ENCODE measurements at regions not wholly inside any gene's neighbourhood (a gene's known extent, or its start where the extent isn't known, plus 50 kb on each side); places are given as distances from the start of the nearest gene placed in this dataset.
A peak's percentile ranks its signal among the peaks of the same experiment; 100 is the strongest.

DNA sequence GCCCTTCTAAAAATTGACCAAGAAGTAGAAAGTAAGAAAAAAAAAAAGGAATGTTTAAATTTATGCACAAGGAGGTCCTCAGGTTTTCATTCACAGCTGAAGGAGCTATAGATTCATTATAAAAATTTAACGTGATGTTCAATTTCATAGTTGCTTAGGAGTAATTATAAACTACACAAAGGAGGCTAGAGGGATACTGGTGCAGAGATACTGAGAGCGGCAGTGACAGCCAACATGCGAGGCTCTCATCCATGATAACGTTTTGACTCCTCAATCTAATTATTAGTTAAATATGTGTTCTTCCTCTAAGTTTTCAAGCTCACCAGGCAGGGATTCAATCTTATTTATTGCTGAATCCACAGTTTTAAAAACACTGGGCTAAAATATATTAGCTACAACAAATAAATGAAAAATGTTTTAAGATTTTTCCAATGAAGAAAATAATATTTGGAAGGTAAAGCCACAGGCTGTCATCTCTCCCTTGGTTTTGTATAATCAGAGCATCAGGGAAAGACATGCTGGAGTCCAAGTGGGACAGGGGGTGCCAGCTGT, 49.8 kb upstream of the TRPC4 start:
- Histone ChIP-seq H4K91ac (ENCODE audit: insufficient read depth, low read depth, low read length) (no peak overlapping the region), H3K14ac (replicated peaks; ENCODE audit: low read depth, low read length) (no peak overlapping the region), H2BK15ac (ENCODE audit: low read depth, low read length) (no peak overlapping the region), H3K9ac (ENCODE audit: low read depth, low read length) (no peak overlapping the region), H3K23ac (ENCODE audit: low read depth, low read length) (no peak overlapping the region), H3K4me1 (ENCODE audit: control insufficient read depth, insufficient read depth, low read length) (no peaks in the 10 kb centered on the region), H2BK120ac (ENCODE audit: low read depth, low read length) (no peak overlapping the region), H3K36me3 (ENCODE audit: control insufficient read depth, insufficient read depth, low read length) (no peaks in the 10 kb centered on the region; the same call in 1 of the 2 replicates), H3K56ac (ENCODE audit: extremely low read depth, insufficient read depth, low read length) (no peak overlapping the region), H2BK20ac (ENCODE audit: low read depth, low read length) (no peak overlapping the region), H2AK9ac (replicated peaks; ENCODE audit: low read depth, low read length, poor library complexity) (no peak overlapping the region), H4K8ac (ENCODE audit: low read depth in 2 of 2, low read length in 2 of 2) (no peak overlapping the region), H3K27ac (ENCODE audit: insufficient read depth, low read length) (no peak overlapping the region), H3K27me3 (ENCODE audit: control insufficient read depth, insufficient read depth, low read length) (no peaks in the 10 kb centered on the region), H4K5ac (ENCODE audit: low read depth, low read length) (no peak overlapping the region), H3K9me1 (ENCODE audit: insufficient read depth, low read length) (no peaks in the 10 kb centered on the region), H3K18ac (ENCODE audit: low read depth, low read length) (no peak overlapping the region), H3K9me3 (ENCODE audit: control insufficient read depth, insufficient read depth, low read length) (peaks cover 4% of the 10 kb centered on the region; the same call in 1 of the 2 replicates), H3K4ac (ENCODE audit: low read depth, low read length) (no peak overlapping the region), H3K4me2 (ENCODE audit: low read depth, low read length) (peak overlapping the region; percentile 17; the same call in 1 of the 2 replicates), H3K79me1 (ENCODE audit: low read depth in 1 of 2, low read length in 2 of 2) (no peaks in the 10 kb centered on the region), H3K4me3 (ENCODE audit: insufficient read depth, low read depth, low read length) (no peak overlapping the region), H4K20me1 (ENCODE audit: insufficient read depth, low read length) (no peaks in the 10 kb centered on the region), H2BK5ac (ENCODE audit: low read depth, low read length, poor library complexity, severe bottlenecking) (no peak overlapping the region), H2AK5ac (ENCODE audit: low read depth, low read length) (no peak overlapping the region), H2AFZ (replicated peaks; ENCODE audit: low read length, poor library complexity) (peak overlapping the region; percentile 49)
- TF ChIP-seq MXI1 (IDR thresholded peaks at IDR 0.05; ENCODE audit: borderline replicate concordance, low read depth, low read length) (no peak), CEBPB (IDR thresholded peaks at IDR 0.05; ENCODE audit: low read depth, low read length) (no peak), USF2 (IDR thresholded peaks at IDR 0.05; ENCODE audit: low read depth, low read length) (no peak), MAFK (IDR thresholded peaks at IDR 0.05; ENCODE audit: low read depth, low read length) (peak; percentile 66), FOS (IDR thresholded peaks at IDR 0.05; ENCODE audit: low read depth, low read length) (no peak), MAZ (IDR thresholded peaks at IDR 0.05; ENCODE audit: borderline replicate concordance, low read depth, low read length) (no peak), RCOR1 (IDR thresholded peaks at IDR 0.05; ENCODE audit: insufficient replicate concordance, low read length) (no peak), BHLHE40 (IDR thresholded peaks at IDR 0.05; ENCODE audit: low read depth, low read length) (no peak)
- POLR2A ChIA-PET (ENCODE audit: unreplicated experiment), result no interaction called here
- in situ Hi-C loops (cut with MboI; ENCODE audit: low sequenced_read_pairs), result no loop called here
- CTCF ChIA-PET, result interaction anchor here (0.7 kb wide), 1 partner anchor 542 kb away, joined by 4 read pairs; no protein-coding TSS in a partner anchor
- DNase-seq, result no peak
- dilution Hi-C loops (cut with HindIII; ENCODE audit: low sequenced_read_pairs, unreplicated experiment), result no loop called here
- WGBS, 2 experiments (ENCODE audit: extremely low coverage in 2 of 2, insufficient read length in 1 of 2), result no CpG with 5 or more reads among the region's 4 CpGs
- no peak for ATAC-seq (ENCODE audit: low read depth)
- intact Hi-C loops (cut with micrococcal nuclease), result no loop called here
- BruUV-seq (replicated peaks), result no TSS peak
